ENCODE measurements at regions not wholly inside any gene's neighbourhood (a gene's known extent, or its start where the extent isn't known, plus 50 kb on each side); places are given as distances from the start of the nearest gene placed in this dataset.

DNA sequence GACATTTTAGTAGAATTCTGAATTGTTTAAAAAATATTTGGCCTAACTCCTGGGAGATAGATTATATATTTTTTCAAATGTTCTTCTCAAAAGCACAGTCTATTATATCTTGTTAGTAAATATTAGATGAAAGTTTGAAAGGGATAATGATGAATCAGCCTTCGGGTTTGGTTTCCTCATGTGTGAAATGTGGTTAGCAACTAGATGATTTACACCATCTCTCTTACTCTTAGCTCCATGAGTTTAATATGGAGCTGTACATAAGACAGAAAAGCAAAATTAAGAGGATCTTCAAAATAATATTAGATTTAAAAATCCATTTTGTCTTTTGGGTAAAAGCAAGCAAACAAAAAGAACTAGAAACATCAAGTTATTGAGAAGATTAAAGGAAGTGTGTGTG, 120.8 kb upstream of the SFRP2 start:
- TF ChIP-seq, protein P1, sequence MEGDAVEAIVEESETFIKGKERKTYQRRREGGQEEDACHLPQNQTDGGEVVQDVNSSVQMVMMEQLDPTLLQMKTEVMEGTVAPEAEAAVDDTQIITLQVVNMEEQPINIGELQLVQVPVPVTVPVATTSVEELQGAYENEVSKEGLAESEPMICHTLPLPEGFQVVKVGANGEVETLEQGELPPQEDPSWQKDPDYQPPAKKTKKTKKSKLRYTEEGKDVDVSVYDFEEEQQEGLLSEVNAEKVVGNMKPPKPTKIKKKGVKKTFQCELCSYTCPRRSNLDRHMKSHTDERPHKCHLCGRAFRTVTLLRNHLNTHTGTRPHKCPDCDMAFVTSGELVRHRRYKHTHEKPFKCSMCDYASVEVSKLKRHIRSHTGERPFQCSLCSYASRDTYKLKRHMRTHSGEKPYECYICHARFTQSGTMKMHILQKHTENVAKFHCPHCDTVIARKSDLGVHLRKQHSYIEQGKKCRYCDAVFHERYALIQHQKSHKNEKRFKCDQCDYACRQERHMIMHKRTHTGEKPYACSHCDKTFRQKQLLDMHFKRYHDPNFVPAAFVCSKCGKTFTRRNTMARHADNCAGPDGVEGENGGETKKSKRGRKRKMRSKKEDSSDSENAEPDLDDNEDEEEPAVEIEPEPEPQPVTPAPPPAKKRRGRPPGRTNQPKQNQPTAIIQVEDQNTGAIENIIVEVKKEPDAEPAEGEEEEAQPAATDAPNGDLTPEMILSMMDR (IDR thresholded peaks at IDR 0.05), result no peak
- TF ChIP-seq POLR2A (IDR thresholded peaks at IDR 0.05), result no peak

Data from lower leg skin (tissue), 3 donors.